Nephron progenitor cell (in vitro differentiated cells): ENCODE measurements at regions not wholly inside any gene's neighbourhood (a gene's known extent, or its start where the extent isn't known, plus 50 kb on each side); places are given as distances from the start of the nearest gene placed in this dataset.

ENCODE experiments used
- DNase-seq: peaks from one replicate; pipeline ENCODE4 v3.0.0; 2021
- H3K27ac Mint-ChIP-seq: 2 replicates; pipeline ENCODE4 v1.8.0; 2021; ENCODE audit warnings: mild to moderate bottlenecking, moderate library complexity, mixed read lengths
- H3K27me3 Mint-ChIP-seq: 2 replicates; pipeline ENCODE4 v1.8.0; 2021; ENCODE audit warnings: mild to moderate bottlenecking, low read depth, mixed read lengths; ENCODE audit not compliant: poor library complexity
- H3K36me3 Mint-ChIP-seq: 2 replicates; pipeline ENCODE4 v1.8.0; 2021; ENCODE audit warnings: low read depth, mixed read lengths
- H3K4me1 Mint-ChIP-seq: 2 replicates; pipeline ENCODE4 v1.8.0; 2021; ENCODE audit warnings: mixed read lengths
- H3K4me3 Mint-ChIP-seq: 2 replicates; pipeline ENCODE4 v1.8.0; 2021; ENCODE audit warnings: mild to moderate bottlenecking, moderate library complexity, mixed read lengths
- H3K9me3 Mint-ChIP-seq: 2 replicates; pipeline ENCODE4 v1.8.0; 2021; ENCODE audit warnings: mild to moderate bottlenecking, moderate library complexity, mixed read lengths
- CTCF ChIP-seq: fragments of 200-600 bp; sonication (generic); IDR thresholded peaks from 2 replicates; pipeline ENCODE4 v1.5.0; 2021; ENCODE audit warnings: antibody characterized with exemption

DNA sequence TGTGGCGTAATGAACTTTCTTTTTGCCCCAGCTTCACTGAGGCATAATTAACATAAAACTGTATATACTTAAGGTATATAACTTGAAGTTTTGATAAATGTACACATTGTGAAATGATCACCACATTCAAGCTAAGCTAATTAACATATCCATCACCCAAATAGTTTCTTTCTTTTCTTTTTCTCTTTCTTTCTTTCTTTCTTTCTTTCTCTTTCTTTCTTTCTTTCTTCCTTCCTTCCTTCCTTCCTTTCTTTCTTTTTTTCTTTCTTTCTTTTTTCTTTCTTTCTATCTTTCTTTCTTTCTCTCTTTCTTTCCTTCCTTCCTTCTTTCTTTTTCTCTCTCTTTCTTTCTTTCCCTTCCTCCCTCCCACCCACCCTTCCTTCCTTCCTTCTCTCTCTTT is 62.5 kb downstream of the XCL1 start:
- Mint-ChIP-seq H3K27ac (no peak overlapping the region), H3K4me1 (peaks cover 7% of the 10 kb centered on the region), H3K4me3 (no peak overlapping the region), H3K27me3 (peaks cover 11% of the 10 kb centered on the region), H3K9me3 (no peaks in the 10 kb centered on the region), H3K36me3 (no peaks in the 10 kb centered on the region)
- TF ChIP-seq CTCF: no peak
- no peak for DNase-seq

DNA sequence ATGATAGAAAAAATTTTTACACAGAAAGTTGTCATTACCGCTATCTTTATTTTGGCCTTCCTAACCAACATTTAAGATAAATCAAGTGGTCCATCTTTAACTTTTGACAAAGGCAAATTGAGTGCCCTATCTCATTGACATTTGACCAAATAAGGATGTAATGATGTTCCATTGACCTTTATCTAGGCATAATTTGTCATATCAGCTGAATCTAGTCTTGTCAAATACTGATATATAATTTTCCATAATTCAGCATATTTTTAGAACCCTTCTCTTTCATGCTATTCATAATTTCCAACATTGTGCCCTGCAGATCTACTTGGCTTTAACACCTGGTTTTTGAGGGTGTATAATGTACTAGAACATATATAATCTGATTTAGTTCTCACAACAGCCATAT is 63.8 kb downstream of the XCL1 start:
- Mint-ChIP-seq H3K4me1 (peaks cover 7% of the 10 kb centered on the region), H3K27ac (no peak overlapping the region)

GRCh38 chr1:168640836-168641235 is 64.4 kb downstream of the XCL1 start:
- peaks cover 11% of the 10 kb centered on the region for H3K27me3 Mint-ChIP-seq
- no peaks in the 10 kb centered on the region for H3K36me3 Mint-ChIP-seq
- no peak overlapping the region for H3K4me3 Mint-ChIP-seq
- H3K4me1 Mint-ChIP-seq: peaks cover 7% of the 10 kb centered on the region
- H3K9me3 Mint-ChIP-seq: no peaks in the 10 kb centered on the region
- TF ChIP-seq CTCF: no peak
- no peak overlapping the region for H3K27ac Mint-ChIP-seq
- DNase-seq: no peak

More for the DNA sequence above, 63.8 kb downstream of the XCL1 start:
- H3K9me3 Mint-ChIP-seq: no peaks in the 10 kb centered on the region
- peaks cover 11% of the 10 kb centered on the region for H3K27me3 Mint-ChIP-seq
- no peak overlapping the region for H3K4me3 Mint-ChIP-seq
- no peak for TF ChIP-seq CTCF
- no peak for DNase-seq
- no peaks in the 10 kb centered on the region for H3K36me3 Mint-ChIP-seq

DNA sequence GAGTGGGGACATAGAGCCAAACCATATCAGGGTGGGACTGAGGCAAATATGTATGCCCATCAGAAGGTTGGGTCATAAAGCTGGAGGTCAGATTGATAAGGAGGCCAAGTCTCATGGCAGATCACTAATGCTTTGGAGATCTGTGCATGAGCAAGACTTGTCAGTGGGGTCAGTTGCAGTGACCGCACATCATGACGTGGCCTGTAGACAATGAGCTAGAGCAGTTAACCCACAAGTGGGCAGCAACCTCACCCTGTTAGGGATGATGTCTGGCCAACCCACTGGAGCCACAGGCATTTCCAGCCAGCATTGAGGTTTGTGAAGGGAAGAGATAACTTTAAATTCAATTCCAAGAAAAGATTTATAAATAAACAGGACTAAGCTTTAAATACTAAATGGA is 66.7 kb downstream of the XCL1 start:
- DNase-seq: no peak
- no peak overlapping the region for H3K27ac Mint-ChIP-seq
- no peak for TF ChIP-seq CTCF
- H3K4me3 Mint-ChIP-seq: no peak overlapping the region
- no peaks in the 10 kb centered on the region for H3K36me3 Mint-ChIP-seq
- peaks cover 15% of the 10 kb centered on the region for H3K27me3 Mint-ChIP-seq
- no peaks in the 10 kb centered on the region for H3K9me3 Mint-ChIP-seq
- H3K4me1 Mint-ChIP-seq: peaks cover under 1% of the 10 kb centered on the region
